ENCODE measurements at regions not wholly inside any gene's neighbourhood (a gene's known extent, or its start where the extent isn't known, plus 50 kb on each side); places are given as distances from the start of the nearest gene placed in this dataset.
A peak's percentile ranks its signal among the peaks of the same experiment; 100 is the strongest.

DNA sequence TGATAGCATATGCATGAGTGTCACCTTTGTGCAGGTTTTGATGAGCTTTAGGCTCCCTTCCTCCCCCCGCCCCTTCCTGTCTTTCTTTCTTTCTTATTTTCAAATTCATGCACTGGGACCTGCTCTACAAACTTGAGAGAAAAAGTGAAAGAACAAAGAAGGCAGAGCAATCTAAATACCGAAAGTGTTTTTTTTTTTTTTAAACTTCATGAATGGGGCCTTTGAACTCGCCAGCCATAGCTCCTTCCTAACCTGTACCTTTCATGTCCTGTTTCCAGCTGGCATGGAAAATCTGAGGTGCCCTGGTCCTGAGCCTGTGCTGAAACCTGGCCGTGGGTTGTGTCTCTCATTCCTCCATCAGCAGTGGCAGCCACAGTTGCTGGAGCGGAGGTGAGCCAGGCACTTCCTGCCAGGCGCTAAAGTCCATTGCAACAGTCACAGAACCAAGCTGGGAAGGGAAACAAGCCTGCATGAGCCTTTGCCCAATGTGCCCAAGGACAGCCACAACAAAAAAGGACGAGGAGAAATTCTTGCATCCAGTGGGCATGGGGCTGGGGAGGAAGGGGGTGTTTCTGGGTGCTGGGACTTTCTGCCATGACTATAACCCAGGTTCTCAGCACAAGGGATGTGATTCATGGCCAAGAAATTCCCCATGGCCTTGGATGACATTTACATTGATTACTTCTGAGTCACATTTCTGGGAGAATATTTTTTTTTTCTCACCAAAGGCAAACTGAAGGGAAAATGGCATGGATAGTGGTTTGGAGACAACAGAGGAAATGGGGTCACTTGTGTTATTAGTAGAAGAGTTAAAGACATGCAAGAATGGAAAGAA, 102.7 kb downstream of the TMEM30B start:
- Histone ChIP-seq H3K27me3 (replicated peaks; ENCODE audit: insufficient read depth) (no peaks in the 10 kb centered on the region), H3K36me3 (no peaks in the 10 kb centered on the region), H3K27ac (peak overlapping the region; percentile 62 to 84), H3K4me1 (ENCODE audit: control insufficient read depth in 1 of 2, low read depth in 2 of 2) (peaks cover 21 to 27% of the 10 kb centered on the region in 2 donors), H3K4me3 (peak overlapping the region; percentile 35), H3K9me3 (no peaks in the 10 kb centered on the region)
- TF ChIP-seq, protein P1, sequence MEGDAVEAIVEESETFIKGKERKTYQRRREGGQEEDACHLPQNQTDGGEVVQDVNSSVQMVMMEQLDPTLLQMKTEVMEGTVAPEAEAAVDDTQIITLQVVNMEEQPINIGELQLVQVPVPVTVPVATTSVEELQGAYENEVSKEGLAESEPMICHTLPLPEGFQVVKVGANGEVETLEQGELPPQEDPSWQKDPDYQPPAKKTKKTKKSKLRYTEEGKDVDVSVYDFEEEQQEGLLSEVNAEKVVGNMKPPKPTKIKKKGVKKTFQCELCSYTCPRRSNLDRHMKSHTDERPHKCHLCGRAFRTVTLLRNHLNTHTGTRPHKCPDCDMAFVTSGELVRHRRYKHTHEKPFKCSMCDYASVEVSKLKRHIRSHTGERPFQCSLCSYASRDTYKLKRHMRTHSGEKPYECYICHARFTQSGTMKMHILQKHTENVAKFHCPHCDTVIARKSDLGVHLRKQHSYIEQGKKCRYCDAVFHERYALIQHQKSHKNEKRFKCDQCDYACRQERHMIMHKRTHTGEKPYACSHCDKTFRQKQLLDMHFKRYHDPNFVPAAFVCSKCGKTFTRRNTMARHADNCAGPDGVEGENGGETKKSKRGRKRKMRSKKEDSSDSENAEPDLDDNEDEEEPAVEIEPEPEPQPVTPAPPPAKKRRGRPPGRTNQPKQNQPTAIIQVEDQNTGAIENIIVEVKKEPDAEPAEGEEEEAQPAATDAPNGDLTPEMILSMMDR (IDR thresholded peaks at IDR 0.05) = no peak
- ATAC-seq (ENCODE audit: insufficient number of reproducible peaks, low FRiP score, low read depth) (peak; percentile 92), DNase-seq (ENCODE audit: low spot score) (no peak)

DNA sequence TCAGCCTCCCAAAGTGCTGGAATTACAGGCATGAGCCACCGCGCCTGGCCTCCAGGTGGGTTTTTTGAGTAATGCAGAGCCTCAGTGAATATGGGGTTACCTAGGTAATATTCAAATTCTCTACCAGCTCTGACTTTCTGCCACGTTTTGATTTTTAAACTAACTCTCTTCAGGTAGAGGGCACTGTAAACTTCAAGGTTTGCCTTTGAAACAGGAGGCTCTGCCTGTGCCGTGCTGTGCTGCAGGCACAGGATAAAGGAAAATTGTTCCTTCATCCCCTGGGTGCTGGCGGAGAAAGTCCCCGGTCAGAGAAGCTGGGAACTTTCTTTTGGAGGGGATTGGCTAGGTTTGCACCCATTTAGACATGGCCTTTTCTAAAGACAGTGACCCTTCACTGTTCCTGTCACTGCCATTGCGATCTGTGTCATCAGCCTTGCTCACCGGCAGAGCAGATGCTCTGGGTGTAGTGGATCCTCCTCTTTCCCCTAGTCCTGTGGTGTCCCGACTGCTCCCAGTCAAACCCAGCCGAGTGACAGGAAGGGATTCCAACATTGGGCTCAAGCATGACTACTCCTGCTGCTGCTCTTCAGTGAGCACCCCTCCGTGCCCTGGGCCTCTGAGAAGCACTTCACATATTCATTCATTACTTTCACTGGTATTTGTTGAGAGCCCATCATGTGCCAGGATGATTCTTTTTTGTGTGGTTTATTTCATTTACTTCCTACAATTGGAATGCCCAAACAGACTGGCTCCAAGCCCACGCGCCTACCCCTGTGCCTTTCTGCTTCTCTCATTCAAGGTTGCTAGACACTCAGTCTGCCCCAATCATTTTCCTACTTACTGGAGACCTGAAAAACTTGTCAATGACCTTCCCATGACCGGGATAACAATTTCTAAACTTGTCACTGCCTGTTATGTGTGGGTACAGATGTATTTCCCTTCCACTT, 103.6 kb downstream of the TMEM30B start:
- Histone ChIP-seq H3K4me1 (ENCODE audit: control insufficient read depth in 1 of 2, low read depth in 2 of 2) (peaks cover 18 to 26% of the 10 kb centered on the region in 2 donors), H3K27me3 (replicated peaks; ENCODE audit: insufficient read depth) (no peaks in the 10 kb centered on the region), H3K9me3 (no peaks in the 10 kb centered on the region), H3K36me3 (no peaks in the 10 kb centered on the region), H3K27ac (peak overlapping the region; percentile 62 to 84), H3K4me3 (no peak overlapping the region)
- no peak for ATAC-seq (ENCODE audit: insufficient number of reproducible peaks, low FRiP score, low read depth)
- no peak for DNase-seq (ENCODE audit: low spot score)
- TF ChIP-seq, protein P1 (IDR thresholded peaks at IDR 0.05) = no peak

DNA sequence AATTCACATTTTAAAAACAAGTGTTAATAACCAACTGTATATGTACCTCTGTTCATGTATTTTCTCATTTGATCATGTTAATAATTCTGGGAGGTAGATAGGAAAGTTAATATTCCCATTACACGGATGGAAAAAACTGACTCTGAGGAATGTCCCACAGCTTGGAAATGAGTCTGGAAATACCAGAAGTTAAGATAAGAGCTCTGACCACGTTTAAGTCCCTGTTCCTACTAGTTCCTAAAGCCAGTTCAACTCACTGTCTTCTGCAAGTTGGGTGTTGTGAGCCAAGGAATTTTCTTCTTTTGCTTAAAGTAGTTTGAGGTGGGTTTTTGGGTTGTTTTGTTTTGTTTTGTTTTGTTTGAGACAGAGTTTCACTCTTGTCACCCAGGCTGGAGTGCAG, 104.5 kb downstream of the TMEM30B start:
- Histone ChIP-seq H3K27me3 (replicated peaks; ENCODE audit: insufficient read depth) (no peaks in the 10 kb centered on the region), H3K27ac (peak overlapping the region in 1 of 2 donors; percentile 84), H3K9me3 (no peaks in the 10 kb centered on the region), H3K36me3 (no peaks in the 10 kb centered on the region), H3K4me1 (ENCODE audit: control insufficient read depth in 1 of 2, low read depth in 2 of 2) (peaks cover 22 to 34% of the 10 kb centered on the region in 2 donors), H3K4me3 (no peak overlapping the region)
- TF ChIP-seq, protein P1 (IDR thresholded peaks at IDR 0.05) = no peak
- DNase-seq (ENCODE audit: low spot score) (no peak), ATAC-seq (ENCODE audit: insufficient number of reproducible peaks, low FRiP score, low read depth) (no peak)

DNA sequence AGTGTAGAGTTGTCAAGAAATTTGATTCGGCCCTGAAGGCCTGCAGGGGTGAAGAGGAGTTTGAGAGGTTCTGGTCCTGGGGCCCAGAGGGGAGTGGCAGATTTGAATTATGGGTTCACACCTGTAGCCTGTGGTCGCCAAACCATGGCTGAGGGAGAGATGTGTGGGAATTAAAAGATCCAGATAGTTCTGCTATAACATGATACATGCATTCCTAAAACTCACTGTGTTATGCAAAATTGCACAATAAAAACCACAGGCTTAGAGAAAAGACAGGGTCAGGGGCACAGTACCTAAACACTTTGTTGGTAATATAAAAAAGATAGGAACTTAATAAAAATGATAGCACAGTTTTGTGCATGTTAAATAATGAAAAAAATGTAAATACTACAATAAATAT, 106.2 kb downstream of the TMEM30B start:
- Histone ChIP-seq H3K4me1 (ENCODE audit: control insufficient read depth in 1 of 2, low read depth in 2 of 2) (peaks cover 25 to 41% of the 10 kb centered on the region in 2 donors), H3K27me3 (replicated peaks; ENCODE audit: insufficient read depth) (no peaks in the 10 kb centered on the region), H3K36me3 (no peaks in the 10 kb centered on the region), H3K27ac (no peak overlapping the region), H3K4me3 (no peak overlapping the region), H3K9me3 (no peaks in the 10 kb centered on the region)
- ATAC-seq (ENCODE audit: insufficient number of reproducible peaks, low FRiP score, low read depth) (no peak), DNase-seq (ENCODE audit: low spot score) (no peak)
- TF ChIP-seq, protein P1 (IDR thresholded peaks at IDR 0.05) = no peak

DNA sequence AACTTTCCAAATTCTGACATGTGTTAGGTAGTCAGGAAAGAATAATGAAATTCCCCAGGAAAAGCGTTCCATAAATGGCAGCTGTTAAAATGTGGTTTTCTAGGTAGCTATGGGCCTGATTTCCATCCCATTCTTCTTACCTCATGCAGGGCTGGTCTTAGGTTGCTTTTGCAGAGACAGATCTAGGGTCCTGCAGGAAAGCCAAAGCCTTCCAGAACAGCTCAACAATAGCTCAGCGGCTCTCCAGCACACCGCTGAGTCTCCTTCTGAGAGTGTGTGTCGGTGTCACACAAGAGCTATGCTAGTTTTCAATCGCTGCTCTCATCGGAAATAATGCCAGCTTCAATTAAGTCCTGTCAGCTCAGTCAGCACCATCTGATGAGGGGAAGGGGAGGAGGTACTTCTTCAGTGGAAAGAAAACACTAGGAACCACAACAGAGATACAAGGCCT, 106.7 kb downstream of the TMEM30B start:
- DNase-seq (ENCODE audit: low spot score) (no peak), ATAC-seq (ENCODE audit: insufficient number of reproducible peaks, low FRiP score, low read depth) (no peak)
- Histone ChIP-seq H3K36me3 (no peaks in the 10 kb centered on the region), H3K4me1 (ENCODE audit: control insufficient read depth in 1 of 2, low read depth in 2 of 2) (peaks cover 25 to 39% of the 10 kb centered on the region in 2 donors), H3K27ac (no peak overlapping the region), H3K27me3 (replicated peaks; ENCODE audit: insufficient read depth) (no peaks in the 10 kb centered on the region), H3K9me3 (no peaks in the 10 kb centered on the region), H3K4me3 (no peak overlapping the region)
- TF ChIP-seq, protein P1 (IDR thresholded peaks at IDR 0.05) = no peak

Measured in thoracic aorta (tissue), 2 donors.